Astrocyte of the hippocampus (primary cell): ENCODE measurements at regions not wholly inside any gene's neighbourhood (a gene's known extent, or its start where the extent isn't known, plus 50 kb on each side); places are given as distances from the start of the nearest gene placed in this dataset.
A peak's percentile ranks its signal among the peaks of the same experiment; 100 is the strongest.

Experiments used
- DNase-seq: peaks from one replicate; pipeline ENCODE4 v3.0.0; 2011; ENCODE audit warnings: low read depth, low spot score

GRCh38 chr7:106484562-106484961 lies 176.4 kb downstream of the CCDC71L start:
- no peak for DNase-seq

GRCh38 chr7:106482091-106482490 lies 178.9 kb downstream of the CCDC71L start:
- DNase-seq, result no peak

GRCh38 chr7:106480616-106481031 lies 180.3 kb downstream of the CCDC71L start:
- DNase-seq, result no peak

- DNase-seq, result no peak
These were observed 180.8 kb downstream of the CCDC71L start for GRCh38 chr7:106480161-106480579.

- DNase-seq, result no peak
These were observed 184.2 kb downstream of the CCDC71L start for GRCh38 chr7:106476751-106477150.

GRCh38 chr7:106472741-106473140 lies 188.0 kb upstream of the NAMPT start:
- no peak for DNase-seq

GRCh38 chr7:106471686-106472440 lies 187.1 kb upstream of the NAMPT start:
- DNase-seq, result no peak

- DNase-seq, result no peak
These were observed 186.2 kb upstream of the NAMPT start for GRCh38 chr7:106471021-106471420.

- DNase-seq, result no peak
These were observed 182.1 kb upstream of the NAMPT start for GRCh38 chr7:106466867-106467266.

- no peak for DNase-seq
These were observed 181.1 kb upstream of the NAMPT start for GRCh38 chr7:106465704-106466468.

- no peak for DNase-seq
These were observed 179.9 kb upstream of the NAMPT start for GRCh38 chr7:106464651-106465050.

GRCh38 chr7:106463851-106464611 lies 179.2 kb upstream of the NAMPT start:
- no peak for DNase-seq

- DNase-seq, result no peak
These were observed 178.2 kb upstream of the NAMPT start for GRCh38 chr7:106462914-106463482.

GRCh38 chr7:106462365-106462859 lies 177.6 kb upstream of the NAMPT start:
- DNase-seq, result peak; percentile 60

- peak; percentile 12 for DNase-seq
These were observed 176.0 kb upstream of the NAMPT start for GRCh38 chr7:106460792-106461254.

- no peak for DNase-seq
These were observed 174.8 kb upstream of the NAMPT start for GRCh38 chr7:106459397-106460072.

GRCh38 chr7:106457678-106458077 lies 172.9 kb upstream of the NAMPT start:
- DNase-seq, result no peak

- DNase-seq, result no peak
These were observed 171.5 kb upstream of the NAMPT start for GRCh38 chr7:106456329-106456728.

GRCh38 chr7:106452031-106452851 lies 167.5 kb upstream of the NAMPT start:
- DNase-seq, result no peak

- DNase-seq, result no peak
These were observed 166.4 kb upstream of the NAMPT start for GRCh38 chr7:106451171-106451570.
